ENCODE measurements at regions not wholly inside any gene's neighbourhood (a gene's known extent, or its start where the extent isn't known, plus 50 kb on each side); places are given as distances from the start of the nearest gene placed in this dataset. TPM values are rescaled to one million over a fixed set of nuclear protein-coding genes. Genes with fewer than 3 reads are reported as not detected.

GRCh38 chr11:24422376-24422775 lies 74.5 kb upstream of the LUZP2 start:
- TF ChIP-seq POLR2A (IDR thresholded peaks at IDR 0.05) (no peak), CTCF (IDR thresholded peaks at IDR 0.05) (no peak), POLR2AphosphoS5 (IDR thresholded peaks at IDR 0.05; ENCODE audit: insufficient read depth in 1 of 2, low read depth in 1 of 2) (no peak)
- no peaks in the 10 kb centered on the region for H3K36me3 ChIP-seq
- H3K4me3 ChIP-seq = no peak overlapping the region
- intact Hi-C loops (cut with DNase I) = no loop called here
- no peak overlapping the region for H3K27ac ChIP-seq
- H3K9me3 ChIP-seq = no peaks in the 10 kb centered on the region
- no peaks in the 10 kb centered on the region for H3K4me1 ChIP-seq
- DNase-seq (ENCODE audit: extremely low spot score in 2 of 2) = no peak
- H3K27me3 ChIP-seq = no peaks in the 10 kb centered on the region

GRCh38 chr11:24437123-24437522 lies 59.7 kb upstream of the LUZP2 start:
- intact Hi-C loops (cut with DNase I) = no loop called here
- TF ChIP-seq POLR2AphosphoS5 (IDR thresholded peaks at IDR 0.05; ENCODE audit: insufficient read depth in 1 of 2, low read depth in 1 of 2) = no peak

More at GRCh38 chr11:24437123-24437522, 59.7 kb upstream of the LUZP2 start:
- Histone ChIP-seq H3K4me3 (no peak overlapping the region), H3K27me3 (no peaks in the 10 kb centered on the region), H3K4me1 (no peaks in the 10 kb centered on the region), H3K9me3 (no peaks in the 10 kb centered on the region), H3K36me3 (no peaks in the 10 kb centered on the region), H3K27ac (no peak overlapping the region)
- DNase-seq (ENCODE audit: extremely low spot score in 2 of 2) = no peak

Small RNA genes lying in the stretch of these regions (microRNA-seq; reads per million reads assigned to microRNA genes)
- not detected for gene MIR8054 (ENCODE audit: borderline number of aligned reads, borderline replicate concordance)

Small RNA genes lying in the stretch of these regions (small RNA-seq; reads per million reads assigned to genes)
- gene AC100767.1 = not detected
- gene MIR8054 = not detected
- not detected for gene RNU6-783P
